ENCODE measurements at regions not wholly inside any gene's neighbourhood (a gene's known extent, or its start where the extent isn't known, plus 50 kb on each side); places are given as distances from the start of the nearest gene placed in this dataset.
A peak's percentile ranks its signal among the peaks of the same experiment; 100 is the strongest.
"Not testable (repeated sequence)": the region's sequence is repeated elsewhere in the genome, so short reads cannot be mapped to it uniquely, and the experiment has no call there.

- Mint-ChIP-seq H3K9me3 (peaks cover 2 to 4% of the 10 kb centered on the region in 2 donors), H3K27me3 (ENCODE audit: low read depth) (no peaks in the 10 kb centered on the region), H3K27ac (no peak overlapping the region), H3K4me1 (ENCODE audit: low read depth) (peaks cover 4% of the 10 kb centered on the region), H3K4me3 (no peak overlapping the region), H3K36me3 (ENCODE audit: insufficient read depth in 2 of 2) (peaks cover 3 to 6% of the 10 kb centered on the region in 2 donors)
- ATAC-seq (replicated peaks in 1 of 2) (peak in 1 of 2 donors; percentile 18), DNase-seq (no peak)
Measured at GRCh38 chr17:73841431-73842060, 197.3 kb upstream of the SDK2 start.

GRCh38 chr17:73847952-73848351 lies 203.7 kb upstream of the SDK2 start:
- no peaks in the 10 kb centered on the region for H3K36me3 Mint-ChIP-seq (ENCODE audit: insufficient read depth in 2 of 2)
- no peak overlapping the region for H3K27ac Mint-ChIP-seq
- no peak for DNase-seq
- H3K4me1 Mint-ChIP-seq (ENCODE audit: low read depth) = no peaks in the 10 kb centered on the region
- no peaks in the 10 kb centered on the region for H3K9me3 Mint-ChIP-seq
- H3K27me3 Mint-ChIP-seq (ENCODE audit: low read depth) = no peaks in the 10 kb centered on the region
- ATAC-seq (replicated peaks in 1 of 2) = no peak
- H3K4me3 Mint-ChIP-seq = no peak overlapping the region

DNA sequence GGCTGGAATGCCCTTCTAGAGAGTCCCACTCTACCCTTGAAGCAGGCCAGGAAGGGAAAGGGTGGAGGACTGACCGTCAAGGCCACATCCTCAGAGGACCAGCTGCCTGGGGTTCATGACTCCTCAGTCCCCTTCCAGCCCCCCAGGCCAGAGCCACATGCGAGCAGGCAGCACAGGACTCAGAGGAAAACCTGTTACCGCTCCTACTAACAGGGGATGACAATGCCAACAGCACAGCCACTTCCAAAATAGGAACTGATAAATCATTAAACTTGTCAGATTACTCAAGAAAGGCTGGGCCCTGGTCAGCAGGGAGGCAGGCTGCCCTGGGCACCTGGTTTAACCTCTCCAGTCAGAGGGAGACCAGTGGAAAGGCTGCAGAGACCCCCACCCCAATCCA lies 206.2 kb upstream of the SDK2 start:
- no peak for DNase-seq
- no peaks in the 10 kb centered on the region for H3K27me3 Mint-ChIP-seq (ENCODE audit: low read depth)
- H3K4me3 Mint-ChIP-seq = no peak overlapping the region
- no peak overlapping the region for H3K27ac Mint-ChIP-seq
- peaks cover 6 to 9% of the 10 kb centered on the region in 2 donors for H3K9me3 Mint-ChIP-seq
- H3K4me1 Mint-ChIP-seq (ENCODE audit: low read depth) = no peaks in the 10 kb centered on the region
- H3K36me3 Mint-ChIP-seq (ENCODE audit: insufficient read depth in 2 of 2) = peaks cover 0 to 3% of the 10 kb centered on the region in 2 donors
- no peak for ATAC-seq (replicated peaks in 1 of 2)

DNA sequence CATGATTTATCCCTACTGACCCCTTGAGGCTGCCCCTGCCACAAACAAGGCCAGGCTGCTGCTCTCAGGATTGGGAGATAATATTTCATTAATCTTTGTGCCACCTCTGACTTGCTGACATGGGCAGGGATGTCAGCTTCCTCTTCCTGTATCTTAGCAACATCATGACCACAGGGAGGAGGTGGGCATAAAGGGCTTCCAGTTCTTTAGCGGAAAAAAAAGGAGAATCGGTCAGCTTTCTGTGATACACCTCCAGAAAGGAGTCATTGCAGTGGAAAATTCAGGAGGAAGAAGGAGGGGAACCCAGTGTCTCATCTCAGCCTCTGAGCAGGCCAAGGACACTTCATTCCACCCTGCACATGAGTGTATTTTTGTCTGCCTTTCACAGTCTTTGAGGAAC lies 206.8 kb upstream of the SDK2 start:
- no peak for DNase-seq
- ATAC-seq (replicated peaks in 1 of 2) = no peak
- H3K27me3 Mint-ChIP-seq (ENCODE audit: low read depth) = no peaks in the 10 kb centered on the region
- no peak overlapping the region for H3K4me3 Mint-ChIP-seq
- H3K9me3 Mint-ChIP-seq = peaks cover 6 to 9% of the 10 kb centered on the region in 2 donors
- H3K4me1 Mint-ChIP-seq (ENCODE audit: low read depth) = no peaks in the 10 kb centered on the region
- H3K27ac Mint-ChIP-seq = no peak overlapping the region
- H3K36me3 Mint-ChIP-seq (ENCODE audit: insufficient read depth in 2 of 2) = peaks cover 0 to 3% of the 10 kb centered on the region in 2 donors

- ATAC-seq (replicated peaks in 1 of 2) (no peak), DNase-seq (no peak)
- Mint-ChIP-seq H3K4me1 (ENCODE audit: low read depth) (no peaks in the 10 kb centered on the region), H3K9me3 (peaks cover 6 to 9% of the 10 kb centered on the region in 2 donors), H3K4me3 (no peak overlapping the region), H3K36me3 (ENCODE audit: insufficient read depth in 2 of 2) (peaks cover 0 to 3% of the 10 kb centered on the region in 2 donors), H3K27ac (no peak overlapping the region), H3K27me3 (ENCODE audit: low read depth) (no peaks in the 10 kb centered on the region)
Measured at GRCh38 chr17:73851921-73852320, 207.7 kb upstream of the SDK2 start.

- peaks cover 8% of the 10 kb centered on the region for H3K4me1 Mint-ChIP-seq (ENCODE audit: low read depth)
- no peaks in the 10 kb centered on the region for H3K27me3 Mint-ChIP-seq (ENCODE audit: low read depth)
- peaks cover 0 to 3% of the 10 kb centered on the region in 2 donors for H3K36me3 Mint-ChIP-seq (ENCODE audit: insufficient read depth in 2 of 2)
- ATAC-seq (replicated peaks in 1 of 2) (peak in 1 of 2 donors; percentile 33), DNase-seq (no peak)
- peaks cover 6 to 9% of the 10 kb centered on the region in 2 donors for H3K9me3 Mint-ChIP-seq
- H3K4me3 Mint-ChIP-seq = no peak overlapping the region
- no peak overlapping the region for H3K27ac Mint-ChIP-seq
Measured at GRCh38 chr17:73855720-73856333, 211.6 kb upstream of the SDK2 start.

GRCh38 chr17:73856556-73856955 lies 212.3 kb upstream of the SDK2 start:
- Mint-ChIP-seq H3K9me3 (peaks cover 6 to 9% of the 10 kb centered on the region in 2 donors), H3K27me3 (ENCODE audit: low read depth) (no peaks in the 10 kb centered on the region), H3K4me3 (no peak overlapping the region), H3K27ac (no peak overlapping the region), H3K4me1 (ENCODE audit: low read depth) (peaks cover 8% of the 10 kb centered on the region), H3K36me3 (ENCODE audit: insufficient read depth in 2 of 2) (peaks cover 0 to 3% of the 10 kb centered on the region in 2 donors)
- DNase-seq (no peak), ATAC-seq (replicated peaks in 1 of 2) (no peak)

DNA sequence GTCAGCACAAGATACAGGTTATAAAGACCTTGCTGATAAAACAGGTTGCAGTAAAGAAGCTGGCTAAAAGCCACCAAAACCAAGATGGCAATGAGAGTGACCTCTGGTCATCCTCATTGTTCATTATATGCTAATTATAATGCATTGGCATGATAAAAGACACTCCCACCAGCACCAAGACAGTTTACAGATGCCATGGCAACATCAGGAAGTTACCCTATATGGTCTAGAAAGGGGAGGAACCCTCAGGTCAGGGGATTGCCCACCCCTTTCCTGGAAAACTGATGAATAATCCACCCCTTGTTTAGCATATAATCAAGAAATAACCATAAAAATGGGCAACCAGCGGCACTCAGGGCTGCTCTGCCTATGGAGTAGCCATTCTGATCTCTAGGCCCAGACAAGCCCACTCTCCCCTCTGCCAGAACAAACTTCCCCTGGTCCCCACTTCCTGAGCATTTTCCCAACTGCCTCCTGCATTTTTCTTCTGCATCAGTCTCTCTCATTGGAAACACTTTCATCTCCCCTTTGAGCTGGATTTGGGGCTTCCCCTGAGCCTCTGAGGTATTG lies 215.3 kb upstream of the SDK2 start:
- ATAC-seq (replicated peaks in 1 of 2); DNase-seq; H3K4me1 Mint-ChIP-seq (ENCODE audit: low read depth): not testable (repeated sequence)

GRCh38 chr17:73861543-73861942 lies 217.3 kb upstream of the SDK2 start:
- ATAC-seq (replicated peaks in 1 of 2) = no peak
- H3K27me3 Mint-ChIP-seq (ENCODE audit: low read depth) = no peaks in the 10 kb centered on the region
- H3K9me3 Mint-ChIP-seq = no peaks in the 10 kb centered on the region
- peaks cover 8% of the 10 kb centered on the region for H3K4me1 Mint-ChIP-seq (ENCODE audit: low read depth)
- DNase-seq = no peak
- H3K27ac Mint-ChIP-seq = no peak overlapping the region
- no peak overlapping the region for H3K4me3 Mint-ChIP-seq
- H3K36me3 Mint-ChIP-seq (ENCODE audit: insufficient read depth in 2 of 2) = no peaks in the 10 kb centered on the region

More for the DNA sequence above, 215.3 kb upstream of the SDK2 start:
- not testable (repeated sequence) for H3K4me3 Mint-ChIP-seq; H3K27ac Mint-ChIP-seq; H3K27me3 Mint-ChIP-seq (ENCODE audit: low read depth); H3K9me3 Mint-ChIP-seq; H3K36me3 Mint-ChIP-seq (ENCODE audit: insufficient read depth in 2 of 2)

GRCh38 chr17:73863761-73864535 lies 219.7 kb upstream of the SDK2 start:
- H3K36me3 Mint-ChIP-seq (ENCODE audit: insufficient read depth in 2 of 2) = no peaks in the 10 kb centered on the region
- H3K27me3 Mint-ChIP-seq (ENCODE audit: low read depth) = no peaks in the 10 kb centered on the region
- no peaks in the 10 kb centered on the region for H3K9me3 Mint-ChIP-seq
- H3K4me3 Mint-ChIP-seq = no peak overlapping the region
- no peak for DNase-seq
- H3K27ac Mint-ChIP-seq = no peak overlapping the region
- no peak for ATAC-seq (replicated peaks in 1 of 2)
- H3K4me1 Mint-ChIP-seq (ENCODE audit: low read depth) = peaks cover 8% of the 10 kb centered on the region

- H3K27me3 Mint-ChIP-seq (ENCODE audit: low read depth) = no peaks in the 10 kb centered on the region
Measured at GRCh38 chr17:73865831-73866230, 221.6 kb upstream of the SDK2 start.

GRCh38 chr17:73867056-73867455 lies 222.8 kb upstream of the SDK2 start:
- Mint-ChIP-seq H3K9me3 (no peaks in the 10 kb centered on the region), H3K27me3 (ENCODE audit: low read depth) (no peaks in the 10 kb centered on the region), H3K4me3 (no peak overlapping the region), H3K27ac (no peak overlapping the region), H3K4me1 (ENCODE audit: low read depth) (peaks cover 5% of the 10 kb centered on the region), H3K36me3 (ENCODE audit: insufficient read depth in 2 of 2) (no peaks in the 10 kb centered on the region)
- DNase-seq = no peak
- no peak for ATAC-seq (replicated peaks in 1 of 2)

More at GRCh38 chr17:73865831-73866230, 221.6 kb upstream of the SDK2 start:
- no peaks in the 10 kb centered on the region for H3K36me3 Mint-ChIP-seq (ENCODE audit: insufficient read depth in 2 of 2)
- no peak for DNase-seq
- H3K4me3 Mint-ChIP-seq = no peak overlapping the region
- no peak overlapping the region for H3K27ac Mint-ChIP-seq
- no peak for ATAC-seq (replicated peaks in 1 of 2)
- H3K4me1 Mint-ChIP-seq (ENCODE audit: low read depth) = no peaks in the 10 kb centered on the region
- no peaks in the 10 kb centered on the region for H3K9me3 Mint-ChIP-seq

DNA sequence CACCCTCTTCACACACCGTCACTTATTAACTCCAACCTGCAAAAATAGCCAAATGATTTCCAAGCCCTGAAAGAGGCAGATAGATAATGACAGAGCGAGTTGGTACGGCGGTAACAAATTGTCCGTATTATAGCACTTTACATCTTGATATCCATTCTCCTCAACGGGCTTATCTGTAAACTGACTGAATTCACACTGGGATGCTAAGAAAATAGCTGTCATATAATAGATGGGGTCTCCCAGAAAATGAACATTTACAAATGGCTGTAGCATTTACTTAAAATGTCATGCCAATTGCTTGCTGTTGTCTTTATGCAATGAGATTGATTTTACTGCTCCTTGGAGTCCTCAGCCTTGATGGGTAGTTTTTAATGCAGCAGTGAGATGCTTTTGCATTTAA lies 225.8 kb upstream of the SDK2 start:
- DNase-seq (no peak), ATAC-seq (replicated peaks in 1 of 2) (no peak)
- Mint-ChIP-seq H3K9me3 (no peaks in the 10 kb centered on the region), H3K4me1 (ENCODE audit: low read depth) (peaks cover 21% of the 10 kb centered on the region), H3K27ac (no peak overlapping the region), H3K36me3 (ENCODE audit: insufficient read depth in 2 of 2) (no peaks in the 10 kb centered on the region), H3K27me3 (ENCODE audit: low read depth) (no peaks in the 10 kb centered on the region), H3K4me3 (no peak overlapping the region)

All from activated T-cell treated with anti-CD3 and anti-CD28 coated beads, Interleukin-2, amount 50 U/mL, for 72 hours (primary cell).